ENCODE measurements at regions not wholly inside any gene's neighbourhood (a gene's known extent, or its start where the extent isn't known, plus 50 kb on each side); places are given as distances from the start of the nearest gene placed in this dataset.

- TF ChIP-seq POLR2AphosphoS5 (IDR thresholded peaks at IDR 0.05; ENCODE audit: insufficient read depth, low read depth, low read length) (no peak), POLR2A (IDR thresholded peaks at IDR 0.05; ENCODE audit: low read depth, low read length) (no peak), EZH2 (IDR thresholded peaks at IDR 0.05; ENCODE audit: borderline replicate concordance, low read depth, low read length, severe bottlenecking) (no peak), CTCF (IDR thresholded peaks at IDR 0.05; ENCODE audit: extremely low read depth in 1 of 2, insufficient read depth in 1 of 2, low read depth in 1 of 2, low read length in 2 of 2) (no peak)
- Histone ChIP-seq H3K9ac (replicated peaks; ENCODE audit: extremely low read depth, insufficient read depth, low read length) (no peak overlapping the region), H3K79me2 (ENCODE audit: control insufficient read depth, insufficient read depth, low read length) (no peaks in the 10 kb centered on the region), H3K4me2 (ENCODE audit: insufficient read depth, low read length) (no peak overlapping the region), H3K9me1 (replicated peaks; ENCODE audit: control insufficient read depth, extremely low read depth, insufficient read depth, low read length) (no peaks in the 10 kb centered on the region), H3K27ac (ENCODE audit: insufficient read depth, low read depth, low read length) (no peak overlapping the region), H2AFZ (ENCODE audit: low read depth, low read length) (no peak overlapping the region), H3K27me3 (ENCODE audit: control insufficient read depth in 2 of 2, insufficient read depth in 2 of 2, low read length in 2 of 2) (no peaks in the 10 kb centered on the region), H3K4me1 (ENCODE audit: control insufficient read depth, extremely low read depth, insufficient read depth, low read length) (peaks cover 2% of the 10 kb centered on the region), H3K9me3 (replicated peaks; ENCODE audit: control insufficient read depth, insufficient read depth, low read length) (no peaks in the 10 kb centered on the region), H3K4me3 (replicated peaks in 1 of 3; ENCODE audit: insufficient read depth in 1 of 3, low read depth in 1 of 3, low read length in 3 of 3) (no peak overlapping the region), H4K20me1 (replicated peaks; ENCODE audit: control insufficient read depth, extremely low read depth, insufficient read depth, low read length) (no peaks in the 10 kb centered on the region), H3K36me3 (ENCODE audit: control insufficient read depth in 2 of 2, extremely low read depth in 1 of 2, insufficient read depth in 2 of 2, low read length in 2 of 2) (no peaks in the 10 kb centered on the region)
- BruUV-seq (replicated peaks): no TSS peak
- dilution Hi-C loops (cut with MboI; ENCODE audit: extremely low pct_ligation_motif_present, low sequenced_read_pairs): no loop called here
- no peak for DNase-seq (ENCODE audit: low read depth, low spot score)
- FAIRE-seq: no peak
- intact Hi-C loops (cut with micrococcal nuclease): no loop called here
- CTCF ChIA-PET: interaction anchor here (1.1 to 1.9 kb wide), 2 partner anchors 13 to 178 kb away, joined by 3 to 4 read pairs; no protein-coding TSS in a partner anchor
- POLR2A ChIA-PET: no interaction called here
These were observed 71.1 kb upstream of the HPCAL1 start for GRCh38 chr2:10231551-10232085.

- no peaks in the 10 kb centered on the region for H3K9me1 ChIP-seq (replicated peaks; ENCODE audit: control insufficient read depth, extremely low read depth, insufficient read depth, low read length)
- H3K4me1 ChIP-seq (ENCODE audit: control insufficient read depth, extremely low read depth, insufficient read depth, low read length): peaks cover 2% of the 10 kb centered on the region
- H3K79me2 ChIP-seq (ENCODE audit: control insufficient read depth, insufficient read depth, low read length): no peaks in the 10 kb centered on the region
- ChIA-PET CTCF (interaction anchor here (1.0 to 1.9 kb wide), 3 partner anchors 12 to 177 kb away, joined by 3 to 4 read pairs (median 3); no protein-coding TSS in a partner anchor), POLR2A (no interaction called here)
- DNase-seq (ENCODE audit: low read depth, low spot score) (no peak), FAIRE-seq (no peak)
- no peak overlapping the region for H3K4me3 ChIP-seq (replicated peaks in 1 of 3; ENCODE audit: insufficient read depth in 1 of 3, low read depth in 1 of 3, low read length in 3 of 3)
- no peaks in the 10 kb centered on the region for H3K9me3 ChIP-seq (replicated peaks; ENCODE audit: control insufficient read depth, insufficient read depth, low read length)
- H2AFZ ChIP-seq (ENCODE audit: low read depth, low read length): no peak overlapping the region
- no peak overlapping the region for H3K4me2 ChIP-seq (ENCODE audit: insufficient read depth, low read length)
- H3K36me3 ChIP-seq (ENCODE audit: control insufficient read depth in 2 of 2, extremely low read depth in 1 of 2, insufficient read depth in 2 of 2, low read length in 2 of 2): no peaks in the 10 kb centered on the region
- intact Hi-C loops (cut with micrococcal nuclease): no loop called here
- no peak overlapping the region for H3K27ac ChIP-seq (ENCODE audit: insufficient read depth, low read depth, low read length)
- TF ChIP-seq POLR2AphosphoS5 (IDR thresholded peaks at IDR 0.05; ENCODE audit: insufficient read depth, low read depth, low read length) (no peak), EZH2 (IDR thresholded peaks at IDR 0.05; ENCODE audit: borderline replicate concordance, low read depth, low read length, severe bottlenecking) (no peak), CTCF (IDR thresholded peaks at IDR 0.05; ENCODE audit: extremely low read depth in 1 of 2, insufficient read depth in 1 of 2, low read depth in 1 of 2, low read length in 2 of 2) (no peak), MYC (IDR thresholded peaks at IDR 0.05; ENCODE audit: low read depth, low read length) (no peak), FOS (IDR thresholded peaks at IDR 0.05; ENCODE audit: borderline replicate concordance, insufficient read depth, low read length) (no peak)
- no peak overlapping the region for H3K9ac ChIP-seq (replicated peaks; ENCODE audit: extremely low read depth, insufficient read depth, low read length)
- dilution Hi-C loops (cut with MboI; ENCODE audit: extremely low pct_ligation_motif_present, low sequenced_read_pairs): no loop called here
- H3K27me3 ChIP-seq (ENCODE audit: control insufficient read depth in 2 of 2, insufficient read depth in 2 of 2, low read length in 2 of 2): no peaks in the 10 kb centered on the region
- BruUV-seq (replicated peaks): no TSS peak
- H4K20me1 ChIP-seq (replicated peaks; ENCODE audit: control insufficient read depth, extremely low read depth, insufficient read depth, low read length): no peaks in the 10 kb centered on the region
These were observed 70.4 kb upstream of the HPCAL1 start for GRCh38 chr2:10232096-10232815.

Measured in endothelial cell of umbilical vein (primary cell).